GM18498 (cell line): ENCODE measurements at regions not wholly inside any gene's neighbourhood (a gene's known extent, or its start where the extent isn't known, plus 50 kb on each side); places are given as distances from the start of the nearest gene placed in this dataset.

Experiments
- ATAC-seq: cut with Tn5 transposase; IDR thresholded peaks from one replicate; pipeline ENCODE4 v1.9.1; 2021; ENCODE audit warnings: mild to moderate bottlenecking, moderate library complexity; ENCODE audit not compliant: unreplicated experiment

DNA sequence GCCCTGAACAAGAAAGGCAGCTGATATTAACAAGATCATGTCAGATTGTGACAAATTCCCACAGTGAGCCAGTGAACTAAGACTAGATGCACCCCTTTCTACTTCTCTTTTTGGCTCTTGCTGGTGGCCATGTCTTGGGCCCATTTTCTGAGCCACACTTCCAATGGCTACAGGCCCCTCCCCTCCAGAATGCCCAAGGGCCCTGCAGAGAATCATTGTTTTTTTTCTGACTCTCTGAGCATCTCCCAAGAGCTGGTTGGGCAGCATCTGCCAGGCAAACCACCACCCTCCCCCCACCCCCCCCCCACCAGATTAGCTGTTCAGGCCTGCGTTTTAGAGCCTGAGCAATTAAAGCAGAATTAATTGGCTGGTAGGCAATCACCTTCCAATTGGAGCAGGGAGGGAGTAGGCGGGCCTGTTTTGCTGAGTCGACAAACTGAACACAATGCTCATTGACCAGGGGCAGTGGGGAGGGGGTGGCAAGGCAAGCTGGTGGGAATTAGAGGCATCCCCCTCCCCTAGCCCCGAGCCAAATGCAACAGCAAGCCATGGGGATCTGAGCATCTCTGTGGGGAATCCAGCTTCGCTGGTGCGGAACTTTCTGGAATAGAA, 541.4 kb downstream of the MN1 start:
- ATAC-seq = no peak

GRCh38 chr22:27262361-27262760, 539.2 kb downstream of the MN1 start:
- ATAC-seq = no peak

DNA sequence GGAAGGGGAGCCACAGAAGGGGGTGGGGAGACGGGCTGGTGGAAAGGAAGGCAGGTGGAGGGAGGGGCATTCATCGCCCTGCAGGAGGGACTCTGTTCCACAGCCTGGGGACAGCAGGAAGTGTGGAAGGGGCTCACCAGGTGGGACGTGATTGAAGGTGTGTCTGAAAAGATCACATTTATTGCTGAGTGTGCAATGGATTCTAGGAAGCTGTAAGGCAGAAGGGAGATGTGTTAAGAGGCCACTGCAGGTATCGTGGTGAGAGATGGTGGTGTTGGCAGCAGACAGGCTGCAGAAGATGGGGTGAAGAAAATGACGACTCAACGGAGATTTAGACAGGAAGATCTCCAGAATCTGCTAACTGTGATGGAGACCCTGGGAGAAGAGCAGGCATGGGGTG, 537.4 kb downstream of the MN1 start:
- ATAC-seq = no peak

DNA sequence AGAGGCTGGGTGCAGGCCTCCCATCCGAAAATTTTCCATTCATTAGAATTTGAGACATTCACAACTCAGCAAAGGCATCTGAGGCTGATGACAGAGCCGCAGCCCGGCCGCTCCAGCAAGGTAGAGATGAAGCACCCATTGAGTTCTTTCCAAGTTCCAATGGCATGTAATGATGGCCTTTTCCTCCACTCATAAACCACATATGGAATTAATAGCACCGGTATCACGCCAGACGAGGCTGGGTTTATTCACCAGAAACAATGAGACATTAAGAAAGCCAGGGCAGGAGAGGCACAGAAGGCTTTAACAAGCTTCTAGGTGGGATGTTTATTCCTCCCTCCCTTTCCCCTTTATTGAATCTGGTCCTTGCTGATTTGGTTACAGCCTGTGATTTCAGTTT, 534.4 kb downstream of the MN1 start:
- no peak for ATAC-seq

DNA sequence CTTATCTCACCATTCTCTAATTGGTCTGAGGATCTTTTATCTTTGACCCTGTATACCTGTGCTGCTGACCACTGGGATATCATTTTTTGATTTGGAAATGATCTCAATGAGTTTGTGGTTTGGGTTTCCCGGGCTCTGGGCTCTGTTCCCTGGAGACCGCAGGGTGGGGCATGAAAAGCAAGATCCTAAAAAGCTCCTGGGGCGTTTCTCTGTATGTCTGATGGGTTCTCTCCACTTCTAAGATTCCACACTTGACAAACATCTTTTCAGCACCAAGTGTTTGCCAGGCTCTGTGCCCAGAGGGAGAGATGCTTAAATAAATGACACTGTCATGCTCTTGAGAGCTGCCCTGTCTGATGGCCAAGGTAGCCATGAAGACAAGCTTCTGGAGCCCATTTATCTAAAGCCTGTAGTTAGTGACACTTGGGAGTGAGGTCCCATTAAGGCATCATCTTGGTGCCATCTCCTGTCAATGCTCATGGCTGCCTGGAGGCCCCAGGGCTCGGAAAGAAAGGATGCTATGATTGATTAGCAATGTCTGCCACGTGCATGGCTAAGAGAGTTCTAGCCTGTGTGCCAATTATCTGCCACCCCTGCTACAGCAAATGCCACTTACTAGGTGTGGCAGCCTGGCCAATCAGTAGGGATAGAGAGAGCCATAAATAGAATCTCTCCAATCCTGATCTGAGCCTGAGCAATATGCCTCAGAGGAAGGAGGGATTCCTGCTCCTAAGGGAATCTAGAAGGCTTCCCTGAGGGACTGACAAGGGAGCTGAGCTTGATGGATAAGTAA, 531.6 kb downstream of the MN1 start:
- ATAC-seq = no peak

DNA sequence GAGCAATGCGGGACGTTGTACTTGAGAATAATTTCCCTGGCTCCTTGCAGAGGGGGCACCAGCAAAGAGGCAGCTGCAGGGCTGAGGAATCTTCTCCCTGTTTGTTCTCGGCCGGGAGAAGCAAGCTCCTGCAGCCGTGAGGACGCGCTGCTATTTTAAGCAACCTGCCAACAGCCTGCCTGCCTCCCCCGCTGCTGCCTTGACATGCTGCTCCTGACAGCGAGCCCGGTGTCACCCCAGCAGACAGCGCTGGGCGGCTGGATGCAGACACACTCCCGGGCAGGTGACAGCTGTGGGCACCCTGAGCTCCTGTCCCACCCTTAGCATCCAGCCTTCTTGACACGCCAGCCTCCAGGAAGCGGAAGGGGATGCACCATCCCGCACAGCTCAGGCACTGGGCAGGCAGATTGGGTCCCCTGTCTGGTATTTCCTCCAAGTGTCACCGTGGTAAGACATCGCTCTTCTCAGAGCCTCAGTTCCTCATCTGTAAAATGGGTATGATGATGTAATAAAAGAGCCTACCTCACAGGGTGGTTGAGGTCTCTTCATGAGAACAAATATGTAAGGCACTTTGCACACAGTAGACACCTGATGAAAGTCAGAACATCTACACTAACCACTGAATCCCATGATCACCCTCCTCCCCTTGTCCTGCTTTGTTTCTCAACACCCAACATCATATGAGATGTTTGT, 530.6 kb downstream of the MN1 start:
- ATAC-seq = no peak

DNA sequence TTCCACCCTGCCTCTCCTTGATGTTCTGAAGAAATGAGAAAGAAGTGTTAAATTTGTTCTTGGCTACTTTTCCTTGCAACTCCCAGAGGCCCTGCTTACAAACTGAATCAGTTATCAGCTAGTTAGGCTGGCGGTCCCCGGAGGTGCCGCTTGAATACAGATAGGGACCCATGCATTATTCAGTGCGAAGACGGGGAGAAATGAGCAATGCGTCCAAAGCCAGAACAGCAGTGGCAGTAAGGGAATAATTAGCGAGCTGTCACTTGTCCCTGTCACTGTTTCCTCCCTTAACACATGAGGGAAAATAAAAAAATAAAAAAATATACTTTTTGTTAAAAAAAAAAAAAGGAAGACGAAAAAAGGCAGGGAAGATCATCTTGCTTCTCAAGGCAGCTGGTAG, 528.1 kb downstream of the MN1 start:
- no peak for ATAC-seq

DNA sequence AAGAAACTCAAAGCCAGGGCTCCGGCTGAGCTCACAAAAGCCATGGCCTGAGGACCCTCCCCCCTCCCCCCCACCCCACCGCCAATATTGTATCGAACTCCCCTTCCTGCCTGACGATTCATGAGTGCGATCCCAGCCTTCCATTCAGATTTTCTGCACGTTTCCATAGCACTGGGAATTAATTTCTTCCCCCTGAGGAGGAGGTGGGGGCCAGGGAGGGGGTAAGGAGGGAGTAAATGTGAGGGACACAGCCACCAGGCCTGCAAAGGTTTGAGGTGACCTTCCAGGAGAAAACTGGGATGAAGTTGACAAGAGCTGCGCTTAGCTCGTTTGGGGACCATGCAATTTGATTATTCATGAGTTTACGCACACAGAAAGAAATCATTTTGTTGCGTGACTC, 527.7 kb downstream of the MN1 start:
- no peak for ATAC-seq

DNA sequence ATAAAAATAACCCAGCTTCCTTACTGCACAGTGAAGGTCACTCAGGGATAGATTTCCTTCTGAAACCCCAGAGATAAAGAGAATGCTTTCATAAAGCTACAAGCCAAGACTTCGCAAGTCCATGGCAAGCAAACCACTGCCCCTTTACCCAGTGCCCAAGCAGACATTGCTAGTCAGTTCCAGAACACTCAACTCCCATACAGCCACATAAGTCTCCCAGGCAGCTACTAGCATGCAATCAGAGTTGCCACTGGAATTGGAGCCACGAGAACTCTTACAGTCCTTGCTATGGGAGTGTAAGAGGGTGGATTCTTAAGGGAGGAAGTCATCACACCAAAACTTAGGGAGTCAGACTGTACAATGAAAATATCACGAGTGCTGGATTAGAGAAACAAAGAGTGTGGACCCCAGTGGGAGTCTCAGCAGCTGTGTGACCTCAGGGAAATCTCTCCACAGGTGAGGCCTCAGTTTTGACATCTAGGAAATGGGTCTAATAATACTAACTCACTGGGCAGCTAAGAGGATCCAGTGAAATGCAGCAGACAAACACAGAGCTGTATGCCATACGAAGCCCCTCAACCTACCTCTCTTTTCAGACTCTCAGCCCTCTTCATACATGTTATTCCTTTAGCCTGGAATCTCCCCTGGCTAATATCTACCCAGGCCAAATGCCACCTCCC, 526.6 kb downstream of the MN1 start:
- no peak for ATAC-seq

DNA sequence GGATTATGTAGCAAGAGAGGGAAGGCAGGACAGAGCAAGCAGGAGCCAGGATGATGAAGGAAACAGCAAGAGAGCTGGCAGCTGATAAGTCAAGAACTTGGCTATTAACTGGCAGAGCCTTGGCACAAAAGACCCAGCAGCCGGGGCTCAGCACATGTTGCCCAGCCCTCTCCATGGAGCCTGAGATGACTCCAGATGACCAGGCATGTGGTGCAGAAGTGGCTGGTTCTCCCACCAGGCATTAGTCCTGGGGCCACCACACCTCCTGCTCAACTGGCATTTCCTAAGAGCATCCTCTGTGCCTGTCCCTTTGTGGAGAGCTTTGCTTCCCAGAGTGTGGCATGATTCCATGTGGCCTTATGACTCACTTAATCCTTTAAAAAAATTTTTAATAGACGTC, 522.6 kb downstream of the MN1 start:
- ATAC-seq = no peak

GRCh38 chr22:27283240-27283639, 518.3 kb downstream of the MN1 start:
- ATAC-seq = no peak

DNA sequence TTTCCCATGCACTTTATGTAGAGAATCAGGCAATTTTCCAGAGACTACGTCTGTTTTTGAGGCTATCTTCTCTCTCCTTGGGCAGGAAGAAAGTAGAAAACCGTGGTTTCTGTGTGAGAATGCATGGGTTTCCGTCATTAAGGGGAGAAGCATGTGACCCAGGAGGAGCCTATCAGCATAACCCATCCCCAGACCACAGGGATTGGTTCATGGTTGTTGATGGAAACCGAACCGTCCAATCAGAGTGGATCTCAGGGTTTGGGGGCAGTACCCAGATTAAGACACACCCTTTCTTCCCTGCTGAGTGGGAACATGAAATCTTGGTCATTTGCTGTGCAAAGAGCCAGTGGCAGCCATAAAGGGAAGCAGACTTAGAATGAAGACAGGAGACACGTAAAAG, 517.8 kb downstream of the MN1 start:
- no peak for ATAC-seq

- ATAC-seq = no peak
Measured at GRCh38 chr22:27284324-27284723, 517.2 kb downstream of the MN1 start.

DNA sequence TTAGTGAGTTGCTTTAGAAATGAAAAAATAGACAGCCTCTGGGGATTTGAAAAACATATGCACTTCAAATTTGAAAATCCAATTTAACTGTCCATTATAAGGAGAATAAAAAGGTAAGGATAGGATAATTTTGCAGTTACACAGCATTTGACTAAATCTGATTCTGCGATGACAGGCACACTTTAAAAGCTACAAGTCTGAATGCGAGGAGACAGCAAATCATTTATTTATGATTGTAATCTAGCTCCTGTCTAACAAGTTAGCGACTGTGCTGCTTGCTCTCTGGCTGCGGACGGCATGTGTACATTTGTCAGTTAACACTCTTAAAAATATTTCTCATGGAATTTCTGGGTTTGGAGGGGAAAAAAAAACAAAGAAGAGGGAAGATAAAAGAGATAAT, 514.8 kb downstream of the MN1 start:
- ATAC-seq = no peak

- no peak for ATAC-seq
Measured at GRCh38 chr22:27292542-27293299, 508.8 kb downstream of the MN1 start.

DNA sequence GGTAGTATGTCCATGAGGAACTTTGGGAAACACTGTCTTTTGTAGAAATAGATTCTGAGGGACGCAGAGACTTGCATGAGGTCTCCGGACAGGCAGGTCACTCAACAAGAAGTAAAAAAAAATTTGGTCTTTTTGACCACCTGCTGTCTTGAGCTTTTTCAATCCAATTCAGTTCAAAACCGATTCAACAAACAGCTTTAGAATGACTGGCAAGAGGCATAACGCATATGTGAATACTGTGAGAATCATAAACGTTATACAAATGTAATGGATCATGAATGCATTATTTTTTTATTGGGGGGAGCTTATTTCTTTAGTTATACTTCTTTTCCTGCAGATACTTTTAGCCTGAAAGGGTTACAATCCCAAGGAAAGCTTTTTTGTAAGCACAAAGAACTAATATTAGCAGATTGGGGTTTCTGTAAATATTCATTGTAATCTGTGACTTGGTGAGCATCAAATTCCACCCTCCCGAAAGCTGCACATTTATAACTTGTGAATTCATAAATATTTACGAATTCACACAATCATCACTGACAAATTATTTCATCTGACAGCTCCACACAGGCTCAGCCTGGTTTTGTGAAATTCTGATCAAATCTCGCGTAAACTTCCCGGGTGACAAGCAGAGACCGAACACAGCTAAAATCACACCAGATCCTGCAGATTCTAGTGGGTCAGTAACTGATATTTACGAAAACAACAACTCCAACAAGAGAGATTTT, 507.7 kb downstream of the MN1 start:
- no peak for ATAC-seq

DNA sequence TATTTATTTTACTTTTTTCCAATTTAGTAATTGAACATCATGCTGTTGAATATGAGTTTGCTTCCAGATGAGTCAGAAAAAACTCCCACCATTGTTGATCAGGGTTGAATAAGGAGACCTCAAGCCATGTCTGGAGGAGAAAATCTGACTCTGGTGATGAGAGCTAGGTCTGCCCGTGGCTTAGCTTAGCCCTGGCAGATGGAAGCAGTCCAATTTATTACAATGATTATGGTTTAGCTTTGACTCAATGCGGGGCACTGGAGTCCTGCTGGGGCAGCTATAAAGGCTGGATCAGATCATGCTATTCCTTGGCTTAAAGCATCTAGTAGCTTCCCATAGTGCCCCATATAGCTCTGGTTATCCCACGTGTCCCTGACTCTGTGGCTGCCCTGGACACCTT, 506.5 kb downstream of the MN1 start:
- ATAC-seq = no peak

- no peak for ATAC-seq
Measured at GRCh38 chr22:27295605-27296004, 506.0 kb downstream of the MN1 start.

GRCh38 chr22:27296091-27296675, 505.4 kb downstream of the MN1 start:
- ATAC-seq = no peak

DNA sequence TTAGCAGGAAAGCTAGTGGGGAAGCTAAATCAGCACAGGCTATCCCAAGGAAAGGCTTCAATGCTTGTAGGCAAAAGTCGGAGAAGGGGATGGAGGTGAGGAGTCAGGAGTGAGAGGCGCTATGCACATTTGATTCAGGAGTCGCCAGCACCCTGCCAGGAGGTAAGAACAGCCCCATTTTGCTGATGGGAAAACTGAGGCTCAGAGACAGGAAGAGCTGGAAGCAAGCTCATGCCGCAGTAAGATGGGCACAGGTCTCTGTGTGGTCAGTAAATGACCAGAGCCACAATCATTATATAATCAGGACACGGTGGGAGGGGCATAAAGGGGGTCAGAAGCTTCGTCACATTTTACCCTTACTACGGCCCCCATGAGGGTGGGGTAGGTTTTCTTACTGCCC, 504.4 kb downstream of the MN1 start:
- ATAC-seq = no peak
